ENCODE measurements at regions not wholly inside any gene's neighbourhood (a gene's known extent, or its start where the extent isn't known, plus 50 kb on each side); places are given as distances from the start of the nearest gene placed in this dataset.
A peak's percentile ranks its signal among the peaks of the same experiment; 100 is the strongest.

- H3K27me3 ChIP-seq (ENCODE audit: control insufficient read depth, insufficient read depth, low read length), result no peaks in the 10 kb centered on the region
- H3K36me3 ChIP-seq (ENCODE audit: control insufficient read depth, insufficient read depth, low read length), result no peaks in the 10 kb centered on the region
- no peak overlapping the region for H3K27ac ChIP-seq (ENCODE audit: insufficient read depth, low read length)
- no peaks in the 10 kb centered on the region for H3K9me3 ChIP-seq (ENCODE audit: control insufficient read depth, insufficient read depth, low read depth, low read length)
- no peak overlapping the region for H3K4me3 ChIP-seq (replicated peaks in 1 of 4; ENCODE audit: control extremely low read depth in 1 of 4, insufficient read depth in 1 of 4, low read depth in 3 of 4, low read length in 4 of 4)
- no peak overlapping the region for H2AFZ ChIP-seq (ENCODE audit: low read length)
- TF ChIP-seq, protein P1, sequence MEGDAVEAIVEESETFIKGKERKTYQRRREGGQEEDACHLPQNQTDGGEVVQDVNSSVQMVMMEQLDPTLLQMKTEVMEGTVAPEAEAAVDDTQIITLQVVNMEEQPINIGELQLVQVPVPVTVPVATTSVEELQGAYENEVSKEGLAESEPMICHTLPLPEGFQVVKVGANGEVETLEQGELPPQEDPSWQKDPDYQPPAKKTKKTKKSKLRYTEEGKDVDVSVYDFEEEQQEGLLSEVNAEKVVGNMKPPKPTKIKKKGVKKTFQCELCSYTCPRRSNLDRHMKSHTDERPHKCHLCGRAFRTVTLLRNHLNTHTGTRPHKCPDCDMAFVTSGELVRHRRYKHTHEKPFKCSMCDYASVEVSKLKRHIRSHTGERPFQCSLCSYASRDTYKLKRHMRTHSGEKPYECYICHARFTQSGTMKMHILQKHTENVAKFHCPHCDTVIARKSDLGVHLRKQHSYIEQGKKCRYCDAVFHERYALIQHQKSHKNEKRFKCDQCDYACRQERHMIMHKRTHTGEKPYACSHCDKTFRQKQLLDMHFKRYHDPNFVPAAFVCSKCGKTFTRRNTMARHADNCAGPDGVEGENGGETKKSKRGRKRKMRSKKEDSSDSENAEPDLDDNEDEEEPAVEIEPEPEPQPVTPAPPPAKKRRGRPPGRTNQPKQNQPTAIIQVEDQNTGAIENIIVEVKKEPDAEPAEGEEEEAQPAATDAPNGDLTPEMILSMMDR (conservative IDR thresholded peaks at IDR 0.05 in 1 of 2, IDR thresholded peaks at IDR 0.05 in 1 of 2; ENCODE audit: low read depth in 1 of 2, low read length in 2 of 2), result no peak
- TF ChIP-seq EZH2 (IDR thresholded peaks at IDR 0.05; ENCODE audit: low read length, missing control alignments), result no peak
- H3K4me2 ChIP-seq (ENCODE audit: extremely low read depth, insufficient read depth, low read length), result no peak overlapping the region
- DNase-seq (ENCODE audit: low read depth in 2 of 2), result no peak
- no peaks in the 10 kb centered on the region for H4K20me1 ChIP-seq (ENCODE audit: control insufficient read depth, extremely low read depth, insufficient read depth, low read length)
- H3K4me1 ChIP-seq (ENCODE audit: control insufficient read depth, extremely low read depth, insufficient read depth, low read length), result no peaks in the 10 kb centered on the region
- H3K9ac ChIP-seq (ENCODE audit: insufficient read depth, low read length), result no peak overlapping the region
- H3K79me2 ChIP-seq (ENCODE audit: control insufficient read depth, insufficient read depth, low read length), result no peaks in the 10 kb centered on the region
Observed at GRCh38 chr7:27324246-27324645, 81.6 kb downstream of the EVX1 start.

DNA sequence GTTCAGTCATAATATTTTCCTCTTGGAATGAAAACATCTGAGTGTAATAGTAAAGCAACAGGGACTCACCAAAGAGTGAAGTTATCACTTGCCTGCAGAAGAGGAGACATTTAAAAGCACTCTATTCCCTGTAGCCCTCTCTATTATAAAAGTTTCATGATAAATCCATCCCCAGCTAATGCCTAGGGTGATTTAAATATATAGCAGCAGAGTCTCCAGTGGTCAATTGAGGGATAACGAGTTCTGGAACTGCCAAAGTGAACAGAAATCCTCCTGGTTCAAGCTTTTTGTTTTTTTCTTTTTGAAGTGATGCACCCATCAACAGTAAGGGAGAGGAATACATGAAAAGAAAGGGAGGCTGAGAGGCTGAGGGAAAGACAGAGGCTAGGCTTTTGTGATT, 87.3 kb downstream of the EVX1 start:
- DNase-seq (ENCODE audit: low read depth in 2 of 2), result no peak
- H3K27me3 ChIP-seq (ENCODE audit: control insufficient read depth, insufficient read depth, low read length), result no peaks in the 10 kb centered on the region
- H3K27ac ChIP-seq (ENCODE audit: insufficient read depth, low read length), result no peak overlapping the region
- H3K4me3 ChIP-seq (replicated peaks in 1 of 4; ENCODE audit: control extremely low read depth in 1 of 4, insufficient read depth in 1 of 4, low read depth in 3 of 4, low read length in 4 of 4), result no peak overlapping the region
- no peak overlapping the region for H3K4me2 ChIP-seq (ENCODE audit: extremely low read depth, insufficient read depth, low read length)
- TF ChIP-seq, protein P1 (conservative IDR thresholded peaks at IDR 0.05 in 1 of 2, IDR thresholded peaks at IDR 0.05 in 1 of 2; ENCODE audit: low read depth in 1 of 2, low read length in 2 of 2), result peak in 1 of 2 donors; percentile 17
- TF ChIP-seq EZH2 (IDR thresholded peaks at IDR 0.05; ENCODE audit: low read length, missing control alignments), result no peak
- H3K79me2 ChIP-seq (ENCODE audit: control insufficient read depth, insufficient read depth, low read length), result no peaks in the 10 kb centered on the region
- H2AFZ ChIP-seq (ENCODE audit: low read length), result no peak overlapping the region
- no peak overlapping the region for H3K9ac ChIP-seq (ENCODE audit: insufficient read depth, low read length)
- no peaks in the 10 kb centered on the region for H3K4me1 ChIP-seq (ENCODE audit: control insufficient read depth, extremely low read depth, insufficient read depth, low read length)
- no peaks in the 10 kb centered on the region for H3K36me3 ChIP-seq (ENCODE audit: control insufficient read depth, insufficient read depth, low read length)
- H3K9me3 ChIP-seq (ENCODE audit: control insufficient read depth, insufficient read depth, low read depth, low read length), result no peaks in the 10 kb centered on the region
- no peaks in the 10 kb centered on the region for H4K20me1 ChIP-seq (ENCODE audit: control insufficient read depth, extremely low read depth, insufficient read depth, low read length)

DNA sequence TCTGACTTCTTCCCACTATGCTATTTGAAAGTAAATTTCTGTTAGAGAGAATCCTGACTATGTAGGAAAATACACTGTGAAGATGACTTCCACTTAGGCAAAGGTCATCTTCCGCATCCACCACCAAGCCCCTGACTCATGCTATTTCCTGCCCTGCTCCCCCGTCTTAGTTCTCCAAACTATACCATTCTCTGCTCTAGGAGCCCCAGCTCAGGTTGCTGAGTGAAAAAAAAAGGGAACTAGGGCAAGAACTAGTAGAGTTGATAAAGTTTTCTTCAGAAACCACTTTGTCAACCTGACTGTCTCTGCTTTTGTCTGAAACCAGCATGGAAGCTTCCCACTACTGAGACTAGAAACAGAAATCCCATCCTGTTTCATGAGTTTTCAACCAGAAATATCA, 96.9 kb downstream of the EVX1 start:
- H3K9me3 ChIP-seq (ENCODE audit: control insufficient read depth, insufficient read depth, low read depth, low read length), result no peaks in the 10 kb centered on the region
- H3K9ac ChIP-seq (ENCODE audit: insufficient read depth, low read length), result no peak overlapping the region
- no peaks in the 10 kb centered on the region for H3K36me3 ChIP-seq (ENCODE audit: control insufficient read depth, insufficient read depth, low read length)
- DNase-seq (ENCODE audit: low read depth in 2 of 2), result no peak
- no peak overlapping the region for H3K4me3 ChIP-seq (replicated peaks in 1 of 4; ENCODE audit: control extremely low read depth in 1 of 4, insufficient read depth in 1 of 4, low read depth in 3 of 4, low read length in 4 of 4)
- no peaks in the 10 kb centered on the region for H3K4me1 ChIP-seq (ENCODE audit: control insufficient read depth, extremely low read depth, insufficient read depth, low read length)
- H3K79me2 ChIP-seq (ENCODE audit: control insufficient read depth, insufficient read depth, low read length), result no peaks in the 10 kb centered on the region
- TF ChIP-seq EZH2 (IDR thresholded peaks at IDR 0.05; ENCODE audit: low read length, missing control alignments), result no peak
- TF ChIP-seq, protein P1 (conservative IDR thresholded peaks at IDR 0.05 in 1 of 2, IDR thresholded peaks at IDR 0.05 in 1 of 2; ENCODE audit: low read depth in 1 of 2, low read length in 2 of 2), result no peak
- H2AFZ ChIP-seq (ENCODE audit: low read length), result no peak overlapping the region
- H4K20me1 ChIP-seq (ENCODE audit: control insufficient read depth, extremely low read depth, insufficient read depth, low read length), result no peaks in the 10 kb centered on the region
- no peak overlapping the region for H3K4me2 ChIP-seq (ENCODE audit: extremely low read depth, insufficient read depth, low read length)
- no peak overlapping the region for H3K27ac ChIP-seq (ENCODE audit: insufficient read depth, low read length)
- H3K27me3 ChIP-seq (ENCODE audit: control insufficient read depth, insufficient read depth, low read length), result no peaks in the 10 kb centered on the region

Data from fibroblast of lung (primary cell).